ENCODE measurements at regions not wholly inside any gene's neighbourhood (a gene's known extent, or its start where the extent isn't known, plus 50 kb on each side); places are given as distances from the start of the nearest gene placed in this dataset.

- dilution Hi-C loops (cut with HindIII; ENCODE audit: low sequenced_read_pairs, unreplicated experiment): no loop called here
- BruUV-seq (replicated peaks): no TSS peak
- CTCF ChIA-PET: interaction anchor here (0.7 kb wide), 1 partner anchor 14 kb away, joined by 7 read pairs; no protein-coding TSS in a partner anchor
Measured at GRCh38 chr6:147831356-147831755, 322.9 kb downstream of the SAMD5 start.

More at GRCh38 chr6:147831356-147831755, 322.9 kb downstream of the SAMD5 start:
- H2AK5ac ChIP-seq (ENCODE audit: low read depth, low read length): no peak overlapping the region
- no peak overlapping the region for H2AK9ac ChIP-seq (replicated peaks; ENCODE audit: low read depth, low read length, poor library complexity)
- H3K79me1 ChIP-seq (ENCODE audit: low read depth in 1 of 2, low read length in 2 of 2): no peaks in the 10 kb centered on the region
- H3K4me3 ChIP-seq (ENCODE audit: insufficient read depth, low read depth, low read length): no peak overlapping the region
- H2AFZ ChIP-seq (replicated peaks; ENCODE audit: low read length, poor library complexity): no peak overlapping the region
- no peak overlapping the region for H2BK20ac ChIP-seq (ENCODE audit: low read depth, low read length)
- TF ChIP-seq CHD1 (IDR thresholded peaks at IDR 0.05; ENCODE audit: low read depth, low read length) (no peak), SMC3 (IDR thresholded peaks at IDR 0.05; ENCODE audit: low read depth, low read length) (no peak), POLR2A (IDR thresholded peaks at IDR 0.05; ENCODE audit: low read depth, low read length) (no peak), ELK1 (IDR thresholded peaks at IDR 0.05; ENCODE audit: borderline replicate concordance, low read depth, low read length) (no peak), CTCF (conservative IDR thresholded peaks at IDR 0.05; ENCODE audit: low read depth, low read length) (no peak), MXI1 (IDR thresholded peaks at IDR 0.05; ENCODE audit: borderline replicate concordance, low read depth, low read length) (no peak), BHLHE40 (IDR thresholded peaks at IDR 0.05; ENCODE audit: low read depth, low read length) (no peak), FOS (IDR thresholded peaks at IDR 0.05; ENCODE audit: low read depth, low read length) (no peak)
- no peak for DNase-seq
- H3K23ac ChIP-seq (ENCODE audit: low read depth, low read length): no peak overlapping the region
- no peaks in the 10 kb centered on the region for H3K4me1 ChIP-seq (ENCODE audit: control insufficient read depth, insufficient read depth, low read length)
- no peak overlapping the region for H3K4ac ChIP-seq (ENCODE audit: low read depth, low read length)
- no peak overlapping the region for H4K5ac ChIP-seq (ENCODE audit: low read depth, low read length)
- H3K9me1 ChIP-seq (ENCODE audit: insufficient read depth, low read length): no peaks in the 10 kb centered on the region
- H2BK120ac ChIP-seq (ENCODE audit: low read depth, low read length): no peak overlapping the region
- H3K27ac ChIP-seq (ENCODE audit: insufficient read depth, low read length): no peak overlapping the region
- no peak for ATAC-seq (ENCODE audit: low read depth)
- H2BK15ac ChIP-seq (ENCODE audit: low read depth, low read length): no peak overlapping the region
- no peaks in the 10 kb centered on the region for H4K20me1 ChIP-seq (ENCODE audit: insufficient read depth, low read length)
- H3K14ac ChIP-seq (replicated peaks; ENCODE audit: low read depth, low read length): no peak overlapping the region
- no peak overlapping the region for H3K9ac ChIP-seq (ENCODE audit: low read depth, low read length)
- POLR2A ChIA-PET (ENCODE audit: unreplicated experiment): no interaction called here
- H3K18ac ChIP-seq (ENCODE audit: low read depth, low read length): no peak overlapping the region
- H3K9me3 ChIP-seq (ENCODE audit: control insufficient read depth, insufficient read depth, low read length): no peaks in the 10 kb centered on the region
- in situ Hi-C loops (cut with MboI; ENCODE audit: low sequenced_read_pairs): no loop called here
- H4K8ac ChIP-seq (ENCODE audit: low read depth in 2 of 2, low read length in 2 of 2): no peak overlapping the region
- intact Hi-C loops (cut with micrococcal nuclease): no loop called here
- H3K4me2 ChIP-seq (ENCODE audit: low read depth, low read length): no peak overlapping the region
- no peak overlapping the region for H2BK5ac ChIP-seq (ENCODE audit: low read depth, low read length, poor library complexity, severe bottlenecking)
- H3K36me3 ChIP-seq (ENCODE audit: control insufficient read depth, insufficient read depth, low read length): no peaks in the 10 kb centered on the region
- H3K27me3 ChIP-seq (ENCODE audit: control insufficient read depth, insufficient read depth, low read length): 0 out of 2 replicates have a peak, but pooled peaks cover 2% of the 10 kb centered on the region
- H3K56ac ChIP-seq (ENCODE audit: extremely low read depth, insufficient read depth, low read length): no peak overlapping the region
- WGBS, 2 experiments (ENCODE audit: extremely low coverage in 2 of 2, insufficient read length in 1 of 2): no CpG with 5 or more reads among the region's 2 CpGs
- H4K91ac ChIP-seq (ENCODE audit: insufficient read depth, low read depth, low read length): no peak overlapping the region

Measured in IMR-90 (cell line).